HEK293T (cell line): ENCODE measurements at regions not wholly inside any gene's neighbourhood (a gene's known extent, or its start where the extent isn't known, plus 50 kb on each side); places are given as distances from the start of the nearest gene placed in this dataset.
"Not testable (repeated sequence)": the region's sequence is repeated elsewhere in the genome, so short reads cannot be mapped to it uniquely, and the experiment has no call there.

ENCODE experiments used
- ARNT ChIP-seq: fragments of 450-650 bp; IDR thresholded peaks from 2 replicates; pipeline ENCODE4 v1.6.1; 2017; ENCODE audit warnings: mild to moderate bottlenecking
- BHLHE40 ChIP-seq: fragments of 450-650 bp; IDR thresholded peaks from 2 replicates; pipeline ENCODE4 v1.6.1; 2016; ENCODE audit warnings: mild to moderate bottlenecking, moderate library complexity, borderline replicate concordance
- CTBP1 ChIP-seq: fragments of 450-650 bp; IDR thresholded peaks from 2 replicates; pipeline ENCODE4 v1.6.1; 2016; ENCODE audit warnings: borderline replicate concordance
- ELF4 ChIP-seq: fragments of 450-650 bp; IDR thresholded peaks from 2 replicates; pipeline ENCODE4 v1.6.1; 2017; ENCODE audit warnings: antibody characterized with exemption
- FOXA1 ChIP-seq: fragments of 450-650 bp; IDR thresholded peaks from 2 replicates; pipeline ENCODE4 v1.6.1; 2016; ENCODE audit warnings: mild to moderate bottlenecking
- FOXM1 ChIP-seq: fragments of 450-650 bp; IDR thresholded peaks from 2 replicates; pipeline ENCODE4 v1.6.1; 2017; ENCODE audit warnings: mild to moderate bottlenecking, borderline replicate concordance
- L3MBTL2 ChIP-seq: fragments of 450-650 bp; conservative IDR thresholded peaks from 2 replicates; pipeline ENCODE4 v1.6.1; 2016; ENCODE audit warnings: mild to moderate bottlenecking
- SP1 ChIP-seq: fragments of 450-650 bp; IDR thresholded peaks from 2 replicates; pipeline ENCODE4 v1.6.1; 2017
- SUZ12 ChIP-seq: fragments of 450-650 bp; IDR thresholded peaks from 2 replicates; pipeline ENCODE4 v1.6.1; 2016; ENCODE audit warnings: mild to moderate bottlenecking

- not testable (repeated sequence) for TF ChIP-seq FOXA1, SP1, SUZ12, FOXM1, ARNT, L3MBTL2, ELF4, BHLHE40, CTBP1
These were observed 571.7 kb upstream of the TPTE start for GRCh38 chr21:9949510-9950289.
